ENCODE measurements at regions not wholly inside any gene's neighbourhood (a gene's known extent, or its start where the extent isn't known, plus 50 kb on each side); places are given as distances from the start of the nearest gene placed in this dataset.
"Not testable (repeated sequence)": the region's sequence is repeated elsewhere in the genome, so short reads cannot be mapped to it uniquely, and the experiment has no call there.

DNA sequence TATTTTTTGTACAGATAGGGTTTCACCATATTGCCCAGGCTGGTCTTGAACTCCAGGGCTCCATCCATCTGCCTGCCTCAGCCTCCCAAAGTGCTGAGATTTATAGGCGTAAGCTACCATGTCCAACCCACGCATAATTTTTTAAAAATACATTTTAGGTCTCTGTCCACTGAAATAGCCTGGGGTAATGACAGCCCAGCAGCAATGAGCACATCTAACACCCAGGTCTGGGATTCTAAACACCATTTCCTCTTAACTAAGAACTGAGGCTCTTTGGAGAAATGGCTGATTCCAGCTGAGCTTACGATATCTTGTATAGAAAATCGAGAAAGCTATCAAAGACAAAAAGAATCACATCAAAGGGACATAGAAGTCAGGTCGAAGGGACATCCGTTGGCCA is 245.3 kb downstream of the PARN start:
- POLR2A ChIA-PET: no interaction called here
- Histone ChIP-seq H3K4me1 (ENCODE audit: insufficient read depth, low read length) (no peaks in the 10 kb centered on the region), H3K36me3 (ENCODE audit: insufficient read depth, low read length) (no peaks in the 10 kb centered on the region), H3K4me3 (ENCODE audit: low read length) (no peak overlapping the region), H3K9me3 (ENCODE audit: control insufficient read depth in 1 of 2, insufficient read depth in 1 of 2, low read length in 2 of 2) (peaks cover 0 to 4% of the 10 kb centered on the region in 2 experiments), H3K27ac (ENCODE audit: low read depth in 1 of 2, low read length in 2 of 2) (no peak overlapping the region), H3K27me3 (ENCODE audit: control insufficient read depth in 1 of 2, insufficient read depth in 2 of 2, low read length in 2 of 2) (no peaks in the 10 kb centered on the region)
- Mint-ChIP-seq H3K27ac (no peak overlapping the region), H3K9me3 (no peaks in the 10 kb centered on the region), H3K27me3 (no peaks in the 10 kb centered on the region), H3K36me3 (ENCODE audit: low read depth) (no peaks in the 10 kb centered on the region), H3K4me1 (ENCODE audit: low read depth) (no peaks in the 10 kb centered on the region), H3K4me3 (no peak overlapping the region)
- TF ChIP-seq, protein P1, sequence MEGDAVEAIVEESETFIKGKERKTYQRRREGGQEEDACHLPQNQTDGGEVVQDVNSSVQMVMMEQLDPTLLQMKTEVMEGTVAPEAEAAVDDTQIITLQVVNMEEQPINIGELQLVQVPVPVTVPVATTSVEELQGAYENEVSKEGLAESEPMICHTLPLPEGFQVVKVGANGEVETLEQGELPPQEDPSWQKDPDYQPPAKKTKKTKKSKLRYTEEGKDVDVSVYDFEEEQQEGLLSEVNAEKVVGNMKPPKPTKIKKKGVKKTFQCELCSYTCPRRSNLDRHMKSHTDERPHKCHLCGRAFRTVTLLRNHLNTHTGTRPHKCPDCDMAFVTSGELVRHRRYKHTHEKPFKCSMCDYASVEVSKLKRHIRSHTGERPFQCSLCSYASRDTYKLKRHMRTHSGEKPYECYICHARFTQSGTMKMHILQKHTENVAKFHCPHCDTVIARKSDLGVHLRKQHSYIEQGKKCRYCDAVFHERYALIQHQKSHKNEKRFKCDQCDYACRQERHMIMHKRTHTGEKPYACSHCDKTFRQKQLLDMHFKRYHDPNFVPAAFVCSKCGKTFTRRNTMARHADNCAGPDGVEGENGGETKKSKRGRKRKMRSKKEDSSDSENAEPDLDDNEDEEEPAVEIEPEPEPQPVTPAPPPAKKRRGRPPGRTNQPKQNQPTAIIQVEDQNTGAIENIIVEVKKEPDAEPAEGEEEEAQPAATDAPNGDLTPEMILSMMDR (IDR thresholded peaks at IDR 0.05): no peak
- DNase-seq: no peak
- intact Hi-C loops (cut with DNase I, micrococcal nuclease): no loop called here
- no peak for ATAC-seq (ENCODE audit: poor library complexity)
- CTCF ChIA-PET: no interaction called here

DNA sequence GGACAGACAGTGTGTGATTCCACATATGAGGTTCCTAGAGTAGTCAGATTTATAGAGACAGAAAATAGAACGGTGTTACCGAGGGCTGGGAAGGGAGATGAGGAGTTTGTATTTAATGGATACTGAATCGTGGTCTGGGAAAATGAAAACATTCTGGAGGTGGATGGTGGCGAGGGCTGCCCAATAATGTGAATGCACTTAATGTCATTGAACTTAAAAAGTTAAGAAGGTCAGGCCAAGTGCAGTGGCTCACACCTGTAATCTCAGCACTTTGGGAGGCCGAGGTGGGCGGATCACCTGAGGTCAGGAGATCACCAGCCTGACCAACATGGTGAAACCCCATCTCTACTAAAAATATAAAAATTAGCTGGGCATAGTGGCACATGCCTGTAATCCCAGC is 246.2 kb downstream of the PARN start:
- H3K36me3 Mint-ChIP-seq (ENCODE audit: low read depth); H3K9me3 Mint-ChIP-seq; H3K9me3 ChIP-seq (ENCODE audit: control insufficient read depth in 1 of 2, insufficient read depth in 1 of 2, low read length in 2 of 2); H3K4me1 ChIP-seq (ENCODE audit: insufficient read depth, low read length); H3K36me3 ChIP-seq (ENCODE audit: insufficient read depth, low read length); H3K4me3 Mint-ChIP-seq; H3K27me3 Mint-ChIP-seq; POLR2A ChIA-PET; H3K27me3 ChIP-seq (ENCODE audit: control insufficient read depth in 1 of 2, insufficient read depth in 2 of 2, low read length in 2 of 2); CTCF ChIA-PET; intact Hi-C loops (cut with DNase I, micrococcal nuclease); DNase-seq; ATAC-seq (ENCODE audit: poor library complexity); H3K27ac Mint-ChIP-seq; H3K4me1 Mint-ChIP-seq (ENCODE audit: low read depth); H3K4me3 ChIP-seq (ENCODE audit: low read length); H3K27ac ChIP-seq (ENCODE audit: low read depth in 1 of 2, low read length in 2 of 2): not testable (repeated sequence)

DNA sequence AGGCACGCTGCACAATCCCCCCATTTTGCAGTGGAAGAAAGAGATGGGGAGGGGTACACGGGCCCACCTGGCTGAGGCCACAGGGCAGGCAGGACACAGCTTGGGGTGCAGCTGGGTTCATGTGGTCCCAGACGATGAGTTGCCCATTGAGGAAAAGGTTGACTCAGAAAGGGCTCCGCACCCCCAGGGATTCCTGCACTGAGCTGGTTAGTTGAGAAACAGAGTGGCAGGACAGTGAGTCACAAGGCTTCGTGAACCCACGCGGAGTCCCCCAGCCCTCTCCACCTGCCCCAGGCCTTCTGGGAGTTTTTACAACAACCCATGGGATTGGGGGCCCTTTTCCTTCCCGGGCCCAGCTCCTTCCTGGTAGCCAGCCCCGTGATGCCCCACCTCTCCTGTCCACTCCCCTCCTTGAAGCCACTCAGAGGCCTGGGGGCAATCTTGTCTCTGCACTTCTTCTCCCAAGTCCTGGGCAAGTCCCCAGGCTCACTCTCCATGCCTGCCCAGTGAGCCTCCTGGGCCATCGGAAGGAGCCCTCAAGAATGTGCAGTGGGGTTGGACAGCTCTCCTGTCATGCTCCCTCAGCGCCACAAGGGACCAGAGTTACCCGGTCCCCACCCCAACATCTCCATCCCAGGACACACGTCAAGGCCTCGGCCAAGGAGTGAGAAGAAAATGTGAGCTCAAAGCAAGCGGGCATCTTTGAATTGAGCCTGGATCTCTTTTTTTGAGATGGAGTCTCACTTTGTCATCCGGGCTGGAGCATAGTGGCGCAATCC is 251.2 kb downstream of the PARN start:
- H3K27me3 ChIP-seq (ENCODE audit: control insufficient read depth in 1 of 2, insufficient read depth in 2 of 2, low read length in 2 of 2): no peaks in the 10 kb centered on the region
- Mint-ChIP-seq H3K27me3 (no peaks in the 10 kb centered on the region), H3K4me1 (ENCODE audit: low read depth) (no peaks in the 10 kb centered on the region), H3K4me3 (no peak overlapping the region), H3K36me3 (ENCODE audit: low read depth) (no peaks in the 10 kb centered on the region), H3K27ac (no peak overlapping the region), H3K9me3 (no peaks in the 10 kb centered on the region)
- ATAC-seq (ENCODE audit: poor library complexity): no peak
- no peak for DNase-seq
- no peaks in the 10 kb centered on the region for H3K4me1 ChIP-seq (ENCODE audit: insufficient read depth, low read length)
- H3K9me3 ChIP-seq (ENCODE audit: control insufficient read depth in 1 of 2, insufficient read depth in 1 of 2, low read length in 2 of 2): no peaks in the 10 kb centered on the region
- H3K36me3 ChIP-seq (ENCODE audit: insufficient read depth, low read length): no peaks in the 10 kb centered on the region
- intact Hi-C loops (cut with DNase I, micrococcal nuclease): no loop called here
- TF ChIP-seq, protein P1 (IDR thresholded peaks at IDR 0.05): no peak
- CTCF ChIA-PET: interaction anchor here (0.6 kb wide), 1 partner anchor 11 kb away, joined by 3 read pairs; no protein-coding TSS in a partner anchor
- H3K27ac ChIP-seq (ENCODE audit: low read depth in 1 of 2, low read length in 2 of 2): no peak overlapping the region
- POLR2A ChIA-PET: no interaction called here
- no peak overlapping the region for H3K4me3 ChIP-seq (ENCODE audit: low read length)

DNA sequence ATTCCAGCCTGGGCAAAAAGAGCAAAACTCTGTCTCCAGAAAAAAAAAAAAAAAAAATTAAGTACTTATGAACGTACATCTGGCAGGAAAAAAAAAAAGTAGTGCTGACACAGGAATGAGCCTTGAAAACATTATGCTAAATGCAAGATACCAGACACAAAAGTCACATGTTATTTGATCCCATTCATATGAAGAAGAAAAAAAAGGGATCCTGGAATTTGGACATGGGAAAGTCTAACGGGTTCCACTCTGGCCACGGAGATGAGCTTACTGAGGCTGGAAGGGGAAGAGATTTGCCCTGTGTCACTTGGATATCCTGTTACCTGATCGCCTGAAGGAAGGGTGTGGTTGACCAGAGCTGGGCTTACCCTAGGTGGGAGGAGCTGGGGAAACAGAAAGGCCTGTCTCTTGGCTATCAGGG is 251.9 kb downstream of the PARN start:
- Mint-ChIP-seq H3K4me3 (no peak overlapping the region), H3K36me3 (ENCODE audit: low read depth) (no peaks in the 10 kb centered on the region), H3K4me1 (ENCODE audit: low read depth) (no peaks in the 10 kb centered on the region), H3K9me3 (no peaks in the 10 kb centered on the region), H3K27me3 (no peaks in the 10 kb centered on the region), H3K27ac (no peak overlapping the region)
- H3K27me3 ChIP-seq (ENCODE audit: control insufficient read depth in 1 of 2, insufficient read depth in 2 of 2, low read length in 2 of 2): no peaks in the 10 kb centered on the region
- ChIA-PET CTCF (interaction anchor here (0.6 kb wide), 1 partner anchor 11 kb away, joined by 3 read pairs; no protein-coding TSS in a partner anchor), POLR2A (no interaction called here)
- no peak overlapping the region for H3K27ac ChIP-seq (ENCODE audit: low read depth in 1 of 2, low read length in 2 of 2)
- no peaks in the 10 kb centered on the region for H3K4me1 ChIP-seq (ENCODE audit: insufficient read depth, low read length)
- no peaks in the 10 kb centered on the region for H3K36me3 ChIP-seq (ENCODE audit: insufficient read depth, low read length)
- no peak overlapping the region for H3K4me3 ChIP-seq (ENCODE audit: low read length)
- ATAC-seq (ENCODE audit: poor library complexity): no peak
- intact Hi-C loops (cut with DNase I, micrococcal nuclease): no loop called here
- DNase-seq: no peak
- peaks cover 0 to 5% of the 10 kb centered on the region in 2 experiments for H3K9me3 ChIP-seq (ENCODE audit: control insufficient read depth in 1 of 2, insufficient read depth in 1 of 2, low read length in 2 of 2)
- TF ChIP-seq, protein P1 (IDR thresholded peaks at IDR 0.05): no peak
